GM19467 (cell line): ENCODE measurements at regions not wholly inside any gene's neighbourhood (a gene's known extent, or its start where the extent isn't known, plus 50 kb on each side); places are given as distances from the start of the nearest gene placed in this dataset.

Source experiments
- ATAC-seq: cut with Tn5 transposase; IDR thresholded peaks from one replicate; pipeline ENCODE4 v1.9.1; 2021; ENCODE audit warnings: mild to moderate bottlenecking, moderate library complexity; ENCODE audit not compliant: unreplicated experiment

- ATAC-seq, result no peak
Observed at GRCh38 chr16:56140645-56141044, 50.6 kb upstream of the GNAO1 start.

- no peak for ATAC-seq
Observed at GRCh38 chr16:56137269-56137668, 54.0 kb upstream of the GNAO1 start.

GRCh38 chr16:56136256-56136655 is 55.0 kb upstream of the GNAO1 start:
- ATAC-seq, result no peak

GRCh38 chr16:56134790-56135189 is 56.5 kb upstream of the GNAO1 start:
- no peak for ATAC-seq

- no peak for ATAC-seq
Observed at GRCh38 chr16:56125922-56126321, 65.4 kb upstream of the GNAO1 start.

GRCh38 chr16:56122251-56122650 is 69.0 kb upstream of the GNAO1 start:
- no peak for ATAC-seq

- ATAC-seq, result no peak
Observed at GRCh38 chr16:56121156-56121500, 70.2 kb upstream of the GNAO1 start.

- ATAC-seq, result no peak
Observed at GRCh38 chr16:56120447-56121155, 70.7 kb upstream of the GNAO1 start.

- no peak for ATAC-seq
Observed at GRCh38 chr16:56119133-56119532, 72.2 kb upstream of the GNAO1 start.

- no peak for ATAC-seq
Observed at GRCh38 chr16:56116577-56116964, 74.7 kb upstream of the GNAO1 start.

GRCh38 chr16:56115817-56116576 is 75.3 kb upstream of the GNAO1 start:
- ATAC-seq, result no peak

- no peak for ATAC-seq
Observed at GRCh38 chr16:56113223-56113622, 78.1 kb upstream of the GNAO1 start.

- ATAC-seq, result no peak
Observed at GRCh38 chr16:56111100-56111499, 80.2 kb upstream of the GNAO1 start.

GRCh38 chr16:56109994-56110393 is 81.3 kb upstream of the GNAO1 start:
- no peak for ATAC-seq

- ATAC-seq, result no peak
Observed at GRCh38 chr16:56109205-56109604, 82.1 kb upstream of the GNAO1 start.

GRCh38 chr16:56108724-56109123 is 82.6 kb upstream of the GNAO1 start:
- ATAC-seq, result no peak

GRCh38 chr16:56108056-56108471 is 83.2 kb upstream of the GNAO1 start:
- no peak for ATAC-seq

- no peak for ATAC-seq
Observed at GRCh38 chr16:56106527-56106926, 84.8 kb upstream of the GNAO1 start.

- ATAC-seq, result no peak
Observed at GRCh38 chr16:56102906-56103305, 88.4 kb upstream of the GNAO1 start.

- no peak for ATAC-seq
Observed at GRCh38 chr16:56102183-56102686, 89.1 kb upstream of the GNAO1 start.

- no peak for ATAC-seq
Observed at GRCh38 chr16:56101480-56101879, 89.8 kb upstream of the GNAO1 start.

GRCh38 chr16:56097306-56097705 is 94.0 kb upstream of the GNAO1 start:
- ATAC-seq, result no peak
